Right lung (tissue), 2 donors: ENCODE measurements at regions not wholly inside any gene's neighbourhood (a gene's known extent, or its start where the extent isn't known, plus 50 kb on each side); places are given as distances from the start of the nearest gene placed in this dataset.
"Not testable (repeated sequence)": the region's sequence is repeated elsewhere in the genome, so short reads cannot be mapped to it uniquely, and the experiment has no call there.

Experiments used
- DNase-seq, 2 donors: peaks; one replicate each; pipeline ENCODE4 v3.0.0-alpha.2; 2013

- no peak for DNase-seq
These were observed 321.7 kb downstream of the TXNL1 start for GRCh38 chr18:56316727-56317126.

DNA sequence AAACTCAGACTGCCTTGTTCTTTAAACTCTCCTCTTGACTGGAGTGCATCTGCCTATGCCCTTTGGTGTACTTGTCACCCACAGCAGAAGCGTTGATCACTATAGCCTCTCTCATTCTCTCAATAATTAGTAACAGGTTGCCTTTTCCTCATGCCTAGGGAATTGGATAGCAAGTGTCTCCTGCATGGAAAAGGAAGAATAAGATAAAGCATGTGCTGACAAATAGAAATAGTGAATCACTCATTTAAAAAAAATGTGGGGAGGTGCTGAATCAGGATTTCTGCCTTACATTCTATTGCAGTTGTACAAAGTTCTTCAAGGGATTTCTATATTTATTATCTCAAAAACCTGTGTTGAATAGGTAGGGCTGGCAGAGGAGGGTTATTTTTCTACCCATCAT is 323.0 kb downstream of the TXNL1 start:
- no peak for DNase-seq

GRCh38 chr18:56314396-56314795 is 324.0 kb downstream of the TXNL1 start:
- DNase-seq, result no peak

DNA sequence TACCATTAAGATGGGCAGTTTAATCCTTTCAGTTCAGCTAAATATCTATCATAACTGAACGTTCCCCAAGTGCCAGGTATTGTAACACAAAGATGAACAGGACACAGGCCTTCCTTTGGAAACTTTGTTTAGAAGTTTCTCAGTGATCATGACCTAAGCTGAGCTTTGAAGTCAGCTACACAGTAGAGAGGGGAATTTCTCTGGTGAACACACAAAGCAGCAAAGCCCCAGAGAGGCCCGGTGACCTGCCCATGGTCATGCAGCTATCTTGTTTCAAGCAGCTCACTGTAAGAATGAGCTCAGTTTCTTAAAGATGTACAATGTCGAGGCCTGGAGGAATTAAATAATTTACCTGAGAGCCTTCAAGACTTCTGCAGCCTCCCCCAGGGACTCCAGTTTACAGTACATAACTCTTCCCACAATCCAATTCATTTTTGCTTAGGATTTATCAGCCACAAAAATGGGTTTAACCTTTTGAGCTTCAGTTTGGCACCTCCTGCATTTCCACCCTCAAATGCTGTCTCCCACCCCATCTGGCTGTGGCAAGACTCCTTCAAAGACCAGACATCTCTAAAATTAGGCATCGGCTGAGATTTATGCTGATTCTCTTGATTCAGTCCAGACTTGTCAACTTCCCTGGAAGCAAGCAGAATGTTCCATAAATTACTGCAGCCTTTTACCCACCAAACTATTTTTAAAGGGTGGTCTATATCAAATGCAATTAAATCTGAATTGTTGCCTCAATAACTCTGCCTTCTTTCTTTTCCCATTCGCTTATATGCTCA is 325.6 kb downstream of the TXNL1 start:
- DNase-seq, result no peak

- no peak for DNase-seq
These were observed 329.3 kb downstream of the TXNL1 start for GRCh38 chr18:56309104-56309503.

- no peak for DNase-seq
These were observed 330.8 kb downstream of the TXNL1 start for GRCh38 chr18:56307354-56308170.

DNA sequence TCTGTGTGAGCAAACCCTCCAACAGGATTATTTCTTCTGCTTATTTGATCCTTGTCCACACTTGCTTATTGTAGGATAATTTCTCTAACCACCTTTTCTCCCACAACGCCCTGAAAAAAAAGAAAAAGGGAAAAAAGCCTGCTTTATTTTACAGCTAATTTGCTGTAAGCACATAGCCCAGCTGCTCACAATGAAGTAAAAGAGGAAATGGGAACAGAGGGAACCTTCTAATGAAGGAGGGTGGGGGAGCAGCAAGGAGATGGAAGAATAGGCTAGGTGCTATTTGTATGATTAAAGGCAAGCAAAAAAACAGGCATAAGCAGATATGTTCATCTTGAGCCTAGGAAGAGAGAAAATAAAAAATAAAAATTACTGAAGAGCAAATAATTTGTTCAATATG is 331.6 kb downstream of the TXNL1 start:
- DNase-seq, result no peak

- DNase-seq, result no peak
These were observed 332.8 kb downstream of the TXNL1 start for GRCh38 chr18:56305583-56305982.

DNA sequence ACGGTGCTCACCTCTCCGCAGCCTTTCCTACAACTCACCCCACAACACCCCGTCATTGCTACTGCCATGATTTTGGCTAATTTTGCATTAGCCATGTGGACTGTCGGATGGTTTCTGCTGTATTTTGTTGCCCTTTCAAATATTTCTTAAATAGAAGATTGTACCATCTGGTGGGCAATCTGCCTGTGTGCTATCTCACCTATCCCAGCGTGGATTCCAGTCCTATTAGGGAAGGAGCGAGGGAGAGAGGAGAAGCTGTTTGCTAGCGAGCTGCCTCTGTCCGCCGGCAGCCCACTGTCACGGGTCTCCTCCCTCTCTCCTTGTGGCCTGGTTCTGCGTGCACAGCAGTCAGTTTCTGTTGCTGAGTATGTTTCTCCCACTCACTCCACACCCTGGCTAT is 336.2 kb downstream of the TXNL1 start:
- no peak for DNase-seq

- no peak for DNase-seq
These were observed 338.7 kb downstream of the TXNL1 start for GRCh38 chr18:56299740-56300139.

DNA sequence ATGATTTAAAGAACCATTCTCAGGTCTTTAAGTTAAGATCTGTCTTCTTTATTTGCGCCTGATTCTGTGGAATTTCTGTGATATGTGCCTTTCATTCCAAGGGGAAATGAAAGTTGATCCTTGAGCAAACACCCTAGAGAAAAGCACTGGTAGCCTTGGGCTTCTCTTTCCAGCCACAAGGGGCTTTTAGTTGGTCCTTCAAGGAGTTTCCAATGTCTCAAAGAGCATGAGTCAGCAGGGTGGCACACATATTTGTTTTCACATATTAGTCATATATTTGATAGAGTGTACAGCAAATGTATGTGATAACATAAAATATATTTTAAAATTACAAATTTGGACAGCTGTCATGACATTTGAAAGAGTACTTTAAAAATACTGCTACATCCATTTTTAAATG is 339.5 kb downstream of the TXNL1 start:
- no peak for DNase-seq

GRCh38 chr18:56296381-56296780 is 342.0 kb downstream of the TXNL1 start:
- DNase-seq, result no peak

DNA sequence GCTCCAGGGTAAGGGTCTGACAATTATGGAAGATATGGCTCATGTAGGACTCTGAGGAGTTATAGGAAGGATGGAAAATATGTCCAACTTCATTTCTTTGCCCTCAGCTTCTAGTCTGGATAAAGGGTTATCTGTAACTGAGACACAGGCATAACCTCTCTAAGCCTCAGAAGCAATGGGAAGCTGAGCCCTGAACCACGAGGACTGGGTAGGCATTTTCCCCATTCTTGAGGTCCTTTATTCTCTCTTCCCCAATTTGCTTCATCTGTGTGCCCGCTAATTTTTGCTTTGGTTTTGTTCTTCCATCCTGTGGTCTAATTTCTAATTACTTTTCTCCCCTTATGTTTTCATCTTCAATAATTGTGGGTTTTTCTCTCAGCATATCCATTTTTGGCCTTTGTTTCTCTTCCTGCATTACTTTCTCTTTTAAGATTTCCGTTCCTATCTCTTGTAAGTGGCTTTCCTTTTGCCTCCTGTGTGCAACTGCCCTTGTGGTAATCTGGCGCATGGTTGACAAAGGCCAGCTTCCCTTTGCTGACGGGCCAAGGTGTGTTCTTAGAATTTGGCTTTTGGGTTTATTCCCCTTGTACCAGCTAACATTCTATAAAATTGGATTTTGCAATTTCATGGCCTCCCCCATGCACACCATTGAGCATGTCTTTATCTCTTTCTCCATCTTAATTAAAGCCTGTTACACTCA is 343.8 kb downstream of the TXNL1 start:
- no peak for DNase-seq

DNA sequence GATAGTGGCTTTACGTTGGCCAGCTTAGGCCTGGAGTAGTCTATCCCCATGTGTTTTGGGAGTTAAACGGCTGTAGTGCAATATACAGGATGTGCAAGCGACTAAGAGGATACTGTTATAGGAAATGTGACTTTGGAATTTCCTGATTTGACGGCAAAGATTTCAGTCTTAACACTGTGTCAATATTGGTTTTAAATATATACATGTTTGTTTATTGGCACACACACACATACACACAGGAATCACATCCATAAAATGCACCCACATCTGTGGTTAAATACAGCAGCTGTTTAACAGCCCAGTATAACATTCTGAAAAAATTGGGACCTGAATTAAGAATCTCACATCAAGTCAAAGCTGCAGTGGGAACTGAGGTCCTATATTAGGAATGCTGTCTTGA is 347.1 kb downstream of the TXNL1 start:
- no peak for DNase-seq

GRCh38 chr18:56289381-56289780 is 349.0 kb downstream of the TXNL1 start:
- no peak for DNase-seq

- DNase-seq, result no peak
These were observed 351.5 kb downstream of the TXNL1 start for GRCh38 chr18:56286775-56287325.

DNA sequence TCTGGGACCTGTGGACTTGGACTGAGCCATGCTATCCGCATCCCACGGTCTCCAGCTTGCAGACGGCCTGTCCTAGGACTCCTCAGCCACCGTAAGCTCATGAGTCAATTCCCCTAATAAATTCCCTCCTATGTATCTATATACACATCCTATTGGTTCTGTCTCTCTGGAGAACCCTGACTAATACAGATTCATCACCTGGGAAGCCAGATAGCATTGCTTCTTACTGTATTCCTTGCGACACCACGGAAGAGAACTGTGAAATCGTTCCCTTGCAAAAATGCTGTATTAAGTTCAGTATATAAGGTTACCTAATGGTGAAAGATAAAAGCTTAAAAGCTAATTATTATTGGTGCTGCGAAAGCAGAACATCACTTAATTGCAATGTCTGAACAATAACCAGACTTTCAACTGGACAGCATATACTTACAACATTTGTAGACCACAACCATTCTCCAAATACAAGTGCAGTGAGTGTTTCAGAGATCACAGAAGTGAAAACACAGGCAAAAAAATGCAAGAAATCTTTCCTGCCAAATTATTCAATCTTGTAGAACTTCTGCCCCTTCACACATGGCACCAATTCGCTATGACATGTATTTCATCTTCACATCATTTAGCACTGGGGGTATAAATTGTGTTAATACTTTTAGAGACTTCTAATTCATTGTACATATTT is 352.9 kb downstream of the TXNL1 start:
- no peak for DNase-seq

- DNase-seq, result no peak
These were observed 354.1 kb downstream of the TXNL1 start for GRCh38 chr18:56284319-56284718.

DNA sequence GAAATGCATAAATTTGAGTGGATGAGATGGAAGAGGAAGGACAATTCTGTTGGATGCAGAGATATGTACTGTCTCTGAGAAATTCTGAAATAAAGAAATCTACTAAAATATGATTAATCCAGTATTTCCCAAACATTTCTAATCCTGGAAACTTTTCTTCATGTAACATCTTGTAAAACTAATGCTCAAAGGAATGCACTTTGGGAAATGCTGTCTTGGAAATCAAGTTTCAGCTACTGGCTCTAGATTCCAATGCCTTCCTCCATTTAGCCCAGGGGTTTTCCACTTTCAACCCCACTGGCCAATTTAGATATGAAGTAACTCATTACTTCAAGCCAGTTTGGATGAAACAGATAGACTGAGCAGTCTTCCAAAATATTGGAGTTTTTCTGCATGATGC is 355.1 kb downstream of the TXNL1 start:
- DNase-seq, result no peak

DNA sequence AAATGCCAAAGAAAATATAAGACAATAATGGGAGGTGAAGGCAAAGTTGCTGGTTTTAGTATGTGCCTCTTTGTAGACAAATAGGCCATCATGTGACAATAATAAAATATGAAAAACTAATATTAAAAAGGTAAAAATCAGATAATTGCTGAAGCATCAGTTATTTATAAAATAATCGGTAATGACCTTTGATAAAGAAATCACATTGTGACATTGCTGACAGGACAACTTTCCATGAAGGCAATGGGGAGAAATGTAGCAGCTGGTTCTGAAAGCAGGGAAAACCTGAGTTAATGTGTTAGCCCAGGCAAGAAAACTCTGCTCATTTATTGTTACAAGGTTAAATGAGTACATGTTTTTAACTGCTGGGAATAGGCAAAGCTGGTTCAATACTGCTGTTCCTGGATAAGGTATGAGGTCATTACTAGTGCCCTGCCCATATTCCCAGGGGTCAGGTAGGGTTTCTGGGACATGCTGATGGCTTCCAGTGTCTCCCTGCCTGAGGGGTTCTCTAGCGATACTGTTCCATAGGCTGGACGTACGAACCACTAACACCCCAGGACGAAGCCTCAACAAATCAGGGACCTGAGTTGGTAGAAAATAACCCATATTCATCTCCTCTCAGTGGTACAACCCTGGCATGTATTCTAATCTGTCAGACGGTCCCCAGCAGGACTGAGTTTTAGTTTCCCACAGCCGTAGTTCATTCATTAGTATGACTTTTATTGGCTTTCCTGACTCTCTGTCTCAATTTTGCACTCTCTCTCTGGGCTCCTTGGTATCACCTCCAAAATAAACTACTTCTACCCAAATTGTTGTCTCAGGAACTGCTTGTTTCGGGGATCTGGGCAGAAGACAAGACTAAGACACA is 355.9 kb downstream of the TXNL1 start:
- DNase-seq, result no peak

DNA sequence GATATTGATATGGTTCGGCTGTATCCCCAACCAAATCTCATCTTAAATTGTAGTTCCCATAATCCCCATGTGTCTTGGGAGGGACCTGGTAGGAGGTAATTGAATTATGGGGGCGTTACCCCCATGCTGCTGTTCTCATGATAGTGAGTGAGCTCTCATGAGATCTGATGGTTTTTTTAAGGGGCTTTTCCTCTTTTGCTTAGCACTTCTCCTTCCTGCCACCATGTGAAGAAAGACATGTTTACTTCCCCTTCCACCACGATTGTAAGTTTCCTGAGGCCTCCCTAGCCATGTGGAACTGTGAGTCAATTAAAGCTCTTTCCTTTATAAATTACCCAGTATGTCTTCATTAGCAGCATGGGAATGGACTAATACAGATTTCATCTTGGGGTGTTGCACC is 358.6 kb downstream of the TXNL1 start:
- not testable (repeated sequence) for DNase-seq
